GM21529 (cell line): ENCODE measurements at regions not wholly inside any gene's neighbourhood (a gene's known extent, or its start where the extent isn't known, plus 50 kb on each side); places are given as distances from the start of the nearest gene placed in this dataset.

Experiments used
- ATAC-seq: cut with Tn5 transposase; IDR thresholded peaks from one replicate; pipeline ENCODE4 v1.9.1; 2021; ENCODE audit not compliant: unreplicated experiment

DNA sequence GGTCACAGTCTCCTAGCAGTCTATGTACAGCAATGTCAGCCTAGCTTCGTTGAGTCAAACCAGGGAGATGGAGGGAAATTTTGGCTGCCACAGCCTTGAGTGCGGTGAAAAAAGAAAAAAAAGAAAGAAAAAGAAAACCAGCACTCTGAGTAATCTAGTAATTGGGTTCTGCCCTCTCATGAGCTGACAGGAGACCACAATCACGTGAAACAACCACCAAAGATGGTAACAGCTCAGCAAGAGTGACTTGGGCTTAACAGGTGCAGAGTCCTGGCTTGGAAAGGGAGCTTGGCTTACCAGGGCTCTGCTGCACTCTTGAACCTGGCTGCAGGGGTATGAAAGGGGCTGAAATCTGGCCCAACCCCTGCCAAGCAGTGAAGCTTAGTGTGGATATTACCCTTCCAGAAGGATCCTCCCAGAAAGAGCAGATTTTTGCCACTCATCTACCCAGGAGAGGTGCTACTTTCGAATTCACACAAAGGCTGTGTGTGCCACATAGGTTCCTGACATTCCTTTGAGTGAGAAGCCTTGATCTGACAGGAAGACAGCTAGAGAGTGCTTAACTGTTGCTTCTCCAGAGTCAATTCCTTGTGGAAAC lies 350.3 kb downstream of the PTTG2 start:
- ATAC-seq, result peak; percentile 86

DNA sequence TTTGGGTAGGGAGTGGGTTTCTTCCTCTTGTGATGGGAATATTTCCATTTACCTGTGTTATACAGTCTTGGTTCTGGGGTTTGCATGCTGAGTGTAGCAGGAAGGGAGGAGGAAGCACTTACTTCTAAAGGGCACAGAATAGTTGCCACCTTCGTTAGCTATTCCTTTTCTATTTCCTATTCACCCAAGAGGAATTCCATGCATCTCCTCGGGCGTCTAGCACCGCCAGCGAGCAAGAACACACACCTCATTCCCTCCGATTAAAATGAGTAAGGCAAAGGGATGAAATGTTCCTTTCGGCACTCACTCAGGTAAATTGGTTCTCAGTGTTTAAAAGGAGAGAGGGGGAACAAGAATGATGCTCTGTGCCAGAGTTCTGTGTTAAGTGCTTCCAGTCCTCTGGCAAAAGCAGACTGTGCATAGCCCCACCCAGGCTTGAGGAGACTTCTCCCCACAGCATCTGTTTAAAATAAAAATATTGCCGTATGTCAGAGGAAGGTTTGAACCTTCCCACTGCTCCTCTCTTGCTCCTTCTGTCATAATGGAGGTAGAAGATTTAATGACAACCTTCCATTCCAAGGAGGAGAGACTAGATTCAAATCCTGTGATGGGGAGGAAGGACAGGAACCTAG lies 351.4 kb downstream of the PTTG2 start:
- ATAC-seq, result no peak

DNA sequence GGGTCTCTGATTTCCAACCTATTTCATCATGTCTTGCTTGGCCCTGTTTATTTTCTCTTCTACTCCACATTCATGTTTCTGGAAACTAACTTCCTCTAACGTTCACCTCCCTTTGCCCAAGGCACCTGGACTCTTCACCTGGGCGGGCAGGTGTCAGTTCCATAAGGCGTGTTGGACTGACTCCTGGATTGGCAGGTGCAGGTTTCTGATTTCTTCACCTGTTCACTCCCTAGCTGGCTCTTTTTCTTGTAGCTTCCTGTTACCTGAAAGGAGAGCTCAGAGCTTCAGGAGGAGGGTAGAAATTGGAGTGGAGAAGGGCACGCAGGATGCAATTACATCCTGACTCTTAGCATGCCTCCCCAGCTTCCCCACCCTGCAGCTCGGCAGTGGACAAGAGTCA lies 350.8 kb upstream of the KLF3 start:
- no peak for ATAC-seq

DNA sequence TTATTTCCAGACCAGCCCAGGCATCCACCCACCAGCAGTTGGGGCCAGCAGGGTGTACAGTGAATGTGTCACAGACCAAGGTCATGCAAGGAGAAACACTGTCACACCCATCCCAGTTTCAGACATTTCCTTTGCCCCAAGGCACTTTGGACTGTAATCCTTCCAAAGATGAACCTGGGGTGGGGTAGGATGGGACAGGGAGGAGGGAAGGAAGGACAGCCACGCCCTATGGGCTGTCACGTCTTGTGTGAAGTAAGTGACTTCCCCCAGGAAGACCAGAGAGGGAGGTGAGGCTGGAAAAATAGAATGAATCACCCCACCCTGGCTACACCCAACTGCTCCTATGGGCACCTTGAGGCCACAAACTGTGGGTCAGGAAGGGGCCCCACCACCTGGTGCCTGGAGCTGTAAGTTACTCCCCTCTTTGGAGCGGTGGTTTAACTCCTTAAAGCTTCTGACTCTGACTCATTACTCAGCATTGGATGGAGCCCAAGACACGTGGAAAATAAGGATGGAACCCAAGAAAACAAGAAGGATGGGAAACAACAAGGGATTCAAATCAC lies 349.9 kb upstream of the KLF3 start:
- ATAC-seq, result no peak

DNA sequence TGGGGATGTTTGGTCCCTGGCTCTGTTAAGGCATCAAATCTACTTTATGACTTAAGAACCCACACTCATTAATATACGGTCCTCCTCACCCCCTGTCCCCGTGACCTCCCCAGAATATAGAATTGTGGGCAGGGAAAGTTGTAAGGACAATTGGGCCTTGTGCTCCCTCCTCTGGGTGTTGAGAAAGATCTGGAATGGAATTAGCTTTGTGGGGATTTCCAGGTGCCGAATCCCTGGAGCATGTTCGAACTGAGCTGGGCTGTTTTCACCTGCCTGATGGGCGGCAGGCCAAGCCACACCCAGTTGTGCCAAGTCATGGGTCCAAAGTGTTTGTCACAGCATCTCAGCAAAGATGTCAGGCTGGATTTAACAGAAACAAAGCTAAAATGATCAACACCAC lies 349.3 kb upstream of the KLF3 start:
- no peak for ATAC-seq

DNA sequence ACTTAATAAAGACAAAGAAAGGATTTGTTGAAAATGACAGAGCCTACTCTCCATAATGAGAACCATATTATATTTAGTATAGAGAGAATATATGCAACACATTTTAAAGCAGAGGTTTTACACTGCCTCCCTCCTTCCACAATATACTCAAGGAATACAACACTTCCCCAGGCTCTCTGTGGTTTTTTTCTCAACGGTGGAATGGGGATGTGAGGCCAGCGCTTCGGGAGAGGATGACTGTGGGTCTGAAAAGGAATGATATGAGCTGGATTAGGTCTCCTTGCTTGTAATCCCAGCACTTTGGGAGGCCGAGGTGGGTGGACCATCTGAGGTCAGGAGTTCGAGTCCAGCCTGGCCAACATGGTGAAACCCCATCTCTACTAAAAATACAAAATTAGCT lies 348.7 kb upstream of the KLF3 start:
- no peak for ATAC-seq

DNA sequence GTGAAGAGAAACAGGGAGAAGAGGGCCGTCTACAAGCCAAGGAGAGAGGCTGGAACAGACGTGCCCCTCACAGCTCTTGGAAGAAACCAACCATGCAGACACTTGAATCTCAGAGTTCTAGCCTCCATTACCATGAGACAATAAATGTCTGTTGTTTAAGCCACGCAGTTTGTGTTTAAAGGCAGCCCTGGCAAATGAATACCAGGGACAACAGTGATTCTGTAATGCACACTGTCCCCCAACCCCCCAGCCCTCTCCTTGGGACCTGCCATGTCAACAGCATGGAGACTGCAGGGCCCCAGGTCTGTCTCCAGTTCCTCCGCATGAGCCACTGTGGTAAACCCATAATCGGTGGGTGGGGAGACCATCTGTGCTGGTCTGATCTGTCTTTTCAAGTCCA lies 348.0 kb upstream of the KLF3 start:
- no peak for ATAC-seq

DNA sequence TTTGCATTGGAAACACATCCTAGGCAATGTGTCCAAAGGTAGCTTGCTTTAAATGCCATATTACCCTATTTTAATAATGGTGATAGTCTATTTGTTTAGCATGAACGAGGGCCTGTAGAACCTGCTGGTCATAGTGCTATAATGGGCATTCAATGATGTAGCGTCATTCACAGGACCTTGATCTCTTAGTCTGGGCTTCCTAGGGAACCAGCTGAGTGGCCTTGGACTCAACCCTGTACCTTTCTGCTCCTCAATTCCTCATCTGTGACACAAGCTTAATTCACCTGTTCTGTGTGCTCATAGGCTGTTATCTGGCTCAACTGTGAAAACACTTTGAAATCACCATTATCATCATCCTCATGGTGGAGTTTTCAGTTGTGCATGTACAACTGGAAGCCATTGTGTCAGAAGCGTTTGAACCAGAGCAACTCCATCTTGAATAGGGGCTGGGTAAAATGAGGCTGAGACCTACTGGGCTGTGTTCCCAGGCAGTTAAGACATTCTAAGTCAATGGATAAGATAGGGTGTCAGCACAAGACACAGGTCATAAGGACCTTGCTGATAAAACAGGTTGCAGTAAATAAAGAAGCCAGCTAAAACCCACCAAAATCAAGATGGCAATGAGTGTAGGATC lies 346.8 kb upstream of the KLF3 start:
- no peak for ATAC-seq

DNA sequence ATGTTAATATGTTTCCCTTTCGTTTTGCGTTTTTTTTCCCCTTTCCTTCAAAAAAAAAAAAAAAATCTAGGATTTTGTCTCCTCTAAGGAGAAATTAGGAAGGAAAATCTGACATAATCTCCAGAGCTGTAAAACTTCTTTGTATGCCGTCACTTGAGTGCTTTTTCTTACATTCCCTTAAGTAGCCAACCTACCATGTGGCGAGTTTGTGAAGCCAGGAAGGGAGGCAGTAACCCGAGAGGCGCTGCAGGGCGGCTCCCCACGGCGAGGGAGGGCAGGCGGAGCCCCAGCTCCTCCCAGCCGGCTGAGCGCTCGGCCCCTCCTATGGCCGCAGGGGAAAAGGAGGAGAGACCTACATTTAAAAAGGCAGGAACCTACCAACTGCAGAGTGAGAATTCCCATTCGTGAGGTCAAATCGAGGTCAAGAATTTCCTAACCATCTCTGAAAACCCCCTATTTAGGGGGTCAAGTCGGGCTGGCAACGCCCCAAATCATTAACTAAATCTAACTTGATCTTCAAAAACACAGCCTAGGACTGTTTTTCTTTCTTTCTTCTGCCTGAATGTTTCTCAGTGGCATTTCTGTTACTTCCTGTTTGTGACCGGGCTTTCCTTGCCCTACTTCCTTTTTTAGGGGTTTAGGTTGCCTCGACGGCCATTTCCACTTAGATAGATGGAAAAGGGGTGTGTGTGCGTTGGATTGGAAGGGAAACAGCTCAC lies 345.1 kb upstream of the KLF3 start:
- peak; percentile 89 for ATAC-seq

DNA sequence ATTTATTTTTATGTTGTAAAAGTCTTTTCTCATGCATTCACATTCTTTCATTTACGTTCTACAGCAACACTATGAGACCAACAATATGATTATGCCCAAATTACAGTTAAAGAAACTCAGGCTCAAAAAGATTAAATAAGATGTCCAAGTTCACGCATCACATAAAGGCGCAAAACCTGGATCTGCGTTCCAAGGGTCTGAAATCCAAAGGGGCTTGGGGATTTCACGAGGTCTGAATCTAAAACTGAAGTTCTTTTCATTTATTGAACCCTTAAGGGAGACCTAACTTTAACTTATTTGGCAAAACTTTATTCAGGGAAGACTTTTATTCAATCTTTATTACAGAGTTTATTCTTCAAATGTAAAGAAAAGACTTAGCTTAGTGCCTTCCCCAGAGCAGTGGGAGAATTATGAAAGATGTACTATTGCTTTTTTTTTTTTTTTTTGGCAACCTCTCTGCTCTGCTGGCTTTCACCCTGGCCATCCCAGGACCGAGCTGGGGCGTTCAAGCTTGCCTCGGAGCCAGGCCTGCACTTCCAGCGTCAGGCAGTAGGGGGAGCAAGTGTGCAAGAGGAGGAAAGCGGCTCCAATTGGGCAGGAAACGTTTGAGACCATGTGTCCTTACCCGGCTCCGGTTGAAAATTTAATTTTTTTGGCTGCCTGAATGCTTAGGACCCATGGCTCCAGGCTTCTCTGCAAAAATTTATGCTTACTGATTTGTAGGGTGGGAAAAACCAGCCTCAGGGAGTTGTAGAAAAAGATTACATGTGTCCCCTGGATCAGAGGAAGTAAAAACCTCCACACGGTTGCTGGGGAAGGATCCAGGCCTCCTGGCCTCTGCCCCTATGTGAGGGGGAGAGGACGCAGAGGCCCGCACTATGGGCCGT lies 344.3 kb upstream of the KLF3 start:
- peak; percentile 48 for ATAC-seq

DNA sequence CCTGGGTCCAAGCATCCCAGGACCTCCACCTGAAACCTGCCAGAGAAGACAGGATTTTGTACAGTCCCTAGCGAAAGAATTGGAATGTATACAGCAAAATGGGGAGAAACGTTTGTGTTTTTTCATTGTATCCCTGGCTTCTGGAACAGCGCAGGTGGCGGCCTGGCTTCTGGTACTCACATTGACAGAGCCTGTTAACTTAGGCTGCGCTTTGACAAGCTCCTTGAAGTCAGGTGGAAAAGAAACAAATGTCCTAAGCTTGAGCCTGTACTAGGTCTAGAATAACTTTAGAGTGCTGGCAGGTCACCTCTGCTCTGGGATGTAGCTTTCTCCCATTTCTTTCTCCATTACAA lies 343.7 kb upstream of the KLF3 start:
- no peak for ATAC-seq

DNA sequence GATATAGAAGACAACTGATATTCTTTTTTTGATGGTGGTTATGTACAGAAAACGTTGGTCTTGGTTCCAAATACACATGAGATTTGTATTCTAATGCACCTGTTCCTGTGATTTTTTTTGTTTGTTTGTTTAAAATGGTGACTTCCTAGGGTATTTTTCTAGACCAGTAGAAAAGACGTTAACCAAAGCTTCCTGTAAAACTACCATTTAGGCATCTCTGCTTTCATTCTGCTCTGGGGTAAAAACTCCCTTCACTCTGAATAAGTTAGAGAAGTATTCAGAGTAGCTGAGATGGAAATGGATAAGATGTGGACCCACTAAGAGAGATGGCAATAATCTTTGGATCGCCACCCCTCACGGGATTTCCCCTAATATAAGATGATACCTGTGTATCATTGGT lies 343.2 kb upstream of the KLF3 start:
- ATAC-seq, result no peak

DNA sequence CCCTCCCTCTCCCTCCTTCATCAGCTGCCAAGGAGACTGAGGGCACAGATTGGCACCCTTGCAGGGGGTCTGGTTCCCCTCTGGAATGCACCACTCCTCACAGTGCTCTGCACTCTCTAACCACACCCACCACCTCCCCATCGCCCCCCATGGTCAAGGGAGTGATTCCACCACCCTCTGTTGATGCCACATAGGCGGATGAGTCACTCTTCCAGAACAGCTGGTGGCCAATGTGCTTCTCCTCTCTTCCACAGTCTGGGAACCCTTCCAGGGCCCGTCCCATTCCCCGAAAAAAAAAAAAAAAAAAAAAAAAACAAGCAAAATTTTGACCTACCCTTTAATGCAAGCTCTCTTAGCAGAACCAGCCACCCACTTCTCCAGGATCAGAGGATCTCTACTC lies 341.3 kb upstream of the KLF3 start:
- ATAC-seq, result no peak

DNA sequence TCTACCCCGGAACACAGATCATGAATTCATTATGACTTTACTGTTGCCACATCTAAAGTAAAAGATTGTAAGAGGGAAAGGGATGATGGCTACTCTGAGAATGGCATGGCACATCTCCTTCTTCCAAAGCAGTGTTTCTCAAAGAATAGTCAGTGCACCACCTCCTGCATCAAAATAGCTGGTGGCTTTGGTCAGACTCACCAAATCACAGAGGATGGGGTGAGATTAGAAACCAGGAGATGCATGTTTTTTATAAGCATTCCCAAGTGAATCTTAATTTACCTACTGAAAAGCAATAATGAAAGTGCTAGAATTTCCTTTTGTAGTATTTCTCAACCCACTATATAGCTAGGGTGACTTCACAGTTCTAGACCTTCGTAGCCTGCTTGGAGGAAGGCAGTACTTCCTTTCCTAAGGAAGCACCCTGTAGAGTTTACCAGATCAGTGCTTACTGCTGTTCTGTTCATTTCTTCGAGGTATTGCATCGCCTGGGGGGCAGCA lies 340.8 kb upstream of the KLF3 start:
- ATAC-seq, result no peak

DNA sequence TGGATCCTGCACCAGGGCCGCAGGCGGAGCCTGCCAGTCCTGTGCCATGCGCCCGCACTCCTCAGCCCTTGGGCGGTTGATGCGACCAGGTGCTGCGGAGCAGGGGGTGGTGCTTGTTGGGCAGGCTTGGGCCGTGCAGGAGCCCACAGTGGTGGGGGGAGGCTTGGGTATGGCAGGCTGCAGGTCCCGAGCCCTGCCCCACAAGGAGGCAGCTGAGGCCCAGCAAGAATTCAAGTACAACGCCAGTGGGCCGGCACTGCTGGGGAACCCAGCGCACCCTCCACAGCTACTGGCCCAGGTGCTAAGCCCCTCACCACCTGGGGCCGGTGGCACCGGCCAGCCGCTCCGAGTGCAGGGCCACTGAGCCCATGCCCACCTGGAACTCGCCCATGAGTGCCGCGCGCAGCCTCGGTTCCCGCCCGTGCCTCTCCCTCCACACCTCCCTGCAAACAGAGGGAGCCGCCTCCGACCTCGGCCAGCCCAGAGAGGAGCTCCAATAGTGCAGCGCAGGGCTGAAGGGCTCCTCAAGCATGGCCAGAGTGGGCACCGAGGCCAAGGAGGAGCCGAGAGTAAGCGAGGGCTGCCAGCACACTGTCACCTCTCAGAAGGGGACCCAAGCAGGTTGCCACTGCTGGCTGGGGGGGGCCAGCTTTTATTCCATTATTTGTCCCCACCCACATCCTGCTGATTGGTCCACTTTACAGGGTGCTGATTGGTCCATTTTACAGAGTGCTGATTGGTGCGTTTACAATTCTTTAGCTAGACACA lies 339.0 kb upstream of the KLF3 start:
- no peak for ATAC-seq

DNA sequence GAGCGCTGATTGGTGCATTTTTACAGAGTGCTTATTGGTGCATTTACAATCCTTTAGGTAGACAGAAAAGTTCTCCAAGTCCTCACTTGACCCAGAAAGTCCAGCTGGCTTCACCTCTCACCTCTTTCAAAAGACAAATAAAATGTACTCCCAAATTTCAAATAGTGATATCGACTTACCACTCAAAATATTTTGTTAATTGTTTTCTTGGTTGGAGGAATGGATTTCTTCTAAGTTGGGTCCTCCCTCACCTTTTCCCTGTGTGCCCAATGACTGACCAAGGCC lies 338.4 kb upstream of the KLF3 start:
- ATAC-seq, result no peak

DNA sequence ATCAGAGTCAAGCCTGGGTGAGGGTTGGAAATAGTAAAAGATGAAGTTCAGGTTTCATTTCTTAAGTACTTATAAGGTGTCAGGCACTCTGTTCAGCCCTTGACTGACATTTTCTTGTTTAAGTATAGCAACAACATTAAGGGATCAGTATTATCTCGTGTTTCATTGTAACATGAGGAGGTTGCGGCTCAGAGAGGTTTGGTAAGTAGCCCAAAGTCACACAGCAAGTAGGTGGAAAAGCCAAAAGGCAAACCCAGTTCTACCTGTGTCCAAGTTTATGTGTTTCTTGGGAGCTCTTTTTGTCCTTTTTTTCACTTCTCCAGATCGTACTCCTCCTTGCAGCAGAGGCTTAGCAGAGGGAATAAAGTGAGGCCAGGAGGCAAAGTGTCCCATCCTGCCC lies 337.5 kb upstream of the KLF3 start:
- ATAC-seq, result no peak

DNA sequence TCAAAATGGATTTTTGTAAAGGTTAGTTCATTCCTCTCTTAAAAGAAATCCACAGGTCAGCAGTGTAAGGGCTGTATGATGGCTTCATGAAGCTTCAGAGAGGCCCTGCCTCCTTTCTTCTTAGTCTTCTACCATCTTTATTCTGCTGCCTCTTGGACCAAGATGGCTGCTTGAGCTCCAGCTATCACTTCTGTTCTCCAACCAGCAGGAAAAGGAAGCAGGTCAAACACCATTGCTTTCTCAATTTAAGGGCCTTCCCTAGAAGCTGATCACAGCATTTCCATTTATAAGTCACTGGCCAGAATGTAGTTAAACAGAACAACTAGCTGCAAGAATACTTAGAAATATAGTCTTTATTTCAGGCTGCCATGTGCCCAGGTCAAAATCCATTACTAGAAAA lies 336.8 kb upstream of the KLF3 start:
- ATAC-seq, result no peak

DNA sequence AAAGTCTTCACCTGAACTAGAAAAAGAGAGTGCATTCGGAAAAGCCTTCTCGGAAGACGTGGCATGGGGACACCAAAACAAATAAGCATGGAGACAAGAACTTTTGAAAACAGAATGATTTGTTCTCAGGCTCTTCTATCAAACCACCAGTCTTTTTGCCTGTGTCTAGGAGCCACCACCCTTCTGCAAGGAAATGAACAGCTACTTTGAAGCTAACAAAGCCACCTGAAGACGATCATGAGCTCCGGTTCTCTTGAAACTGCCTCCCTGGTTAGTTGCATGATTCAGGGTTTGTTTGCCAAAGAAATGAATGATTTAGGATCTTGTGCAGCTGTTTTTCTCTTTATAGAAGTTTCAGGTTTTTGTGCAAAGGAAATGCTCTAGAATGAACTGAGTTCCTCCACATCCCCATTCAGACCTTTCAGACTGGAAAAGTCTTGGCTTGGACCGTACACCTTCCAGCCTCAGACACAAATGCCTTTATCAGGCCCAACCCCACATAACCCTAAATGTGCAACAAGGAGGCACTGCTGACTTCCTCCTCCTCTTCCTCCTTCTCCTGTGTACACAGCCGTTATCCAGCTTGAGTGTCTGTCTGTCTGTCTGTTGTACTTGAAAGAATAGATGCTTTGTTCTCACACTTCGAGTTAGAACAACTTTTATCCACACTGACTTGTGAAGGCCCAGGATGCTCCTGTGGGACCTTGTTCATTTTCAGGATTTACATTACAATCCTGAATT lies 334.8 kb upstream of the KLF3 start:
- ATAC-seq, result no peak

DNA sequence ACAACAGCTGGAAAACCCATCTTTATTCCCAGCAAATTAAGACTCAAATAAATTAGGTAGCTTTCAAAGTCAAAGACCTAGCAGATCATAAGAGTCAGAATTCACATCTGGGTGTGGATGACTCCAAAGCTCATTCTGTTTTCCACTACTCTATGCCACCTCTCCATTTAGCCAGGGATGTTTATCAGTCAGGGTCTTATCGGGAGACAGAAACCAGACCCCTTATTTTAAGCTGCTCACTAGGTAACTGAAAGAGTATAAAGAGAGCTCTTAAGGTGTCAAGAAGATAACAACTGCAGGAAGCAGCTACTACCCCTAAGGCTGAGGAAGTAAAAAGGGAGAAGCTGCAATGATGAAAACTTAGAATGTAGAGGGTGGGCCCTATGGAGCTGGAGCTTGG lies 333.7 kb upstream of the KLF3 start:
- ATAC-seq, result no peak
